WTC11 (cell line): ENCODE measurements at regions not wholly inside any gene's neighbourhood (a gene's known extent, or its start where the extent isn't known, plus 50 kb on each side); places are given as distances from the start of the nearest gene placed in this dataset.

Experiments
- ATAC-seq: fragments of 200-7000 bp; cut with Tn5 transposase; 2 replicates; pipeline ENCODE4 v1.10.0; 2021; ENCODE audit warnings: mild to moderate bottlenecking, moderate library complexity
- CTCF ChIA-PET: fragments of 300-600 bp; sonication (Branson Sonifier 250); formaldehyde crosslinking; loops from one replicate; lab custom pipeline; 2021; ENCODE audit warnings: antibody characterized with exemption; lab: Charles Lee
- POLR2A ChIA-PET: fragments of 350-600 bp; sonication (Branson Sonifier 250); formaldehyde crosslinking; loops from one replicate; lab custom pipeline; 2021; ENCODE audit warnings: antibody characterized with exemption; lab: Charles Lee
- DNase-seq: peaks from one replicate; pipeline ENCODE4 v3.0.0; 2021; ENCODE audit warnings: low spot score
- H3K27ac Mint-ChIP-seq: 2 replicates; pipeline ENCODE4 v1.8.0; 2021; ENCODE audit warnings: mixed read lengths
- H3K27me3 Mint-ChIP-seq: 2 replicates; pipeline ENCODE4 v1.8.0; 2021; ENCODE audit warnings: low read depth, mild to moderate bottlenecking, moderate library complexity, mixed read lengths
- H3K36me3 Mint-ChIP-seq: 2 replicates; pipeline ENCODE4 v1.8.0; 2021; ENCODE audit warnings: mixed read lengths
- H3K4me1 Mint-ChIP-seq: 2 replicates; pipeline ENCODE4 v1.8.0; 2022; ENCODE audit warnings: mixed read lengths
- H3K4me3 Mint-ChIP-seq: 2 replicates; pipeline ENCODE4 v1.8.0; 2021; ENCODE audit warnings: mild to moderate bottlenecking, moderate library complexity, mixed read lengths
- H3K9me3 Mint-ChIP-seq: 2 replicates; pipeline ENCODE4 v1.8.0; 2021; ENCODE audit warnings: mixed read lengths
- AFF4 ChIP-seq: sonication (generic); formaldehyde crosslinking; IDR thresholded peaks from 2 replicates; pipeline ENCODE4 v1.8.1; 2023; ENCODE audit warnings: mild to moderate bottlenecking, missing genetic modification reagents, borderline replicate concordance
- ELF4 ChIP-seq: sonication (generic); formaldehyde crosslinking; IDR thresholded peaks from 2 replicates; pipeline ENCODE4 v1.8.1; 2022; ENCODE audit warnings: low read depth, mild to moderate bottlenecking, moderate library complexity, missing genetic modification reagents
- IRF1 ChIP-seq: sonication (generic); formaldehyde crosslinking; IDR thresholded peaks from 2 replicates; pipeline ENCODE4 v1.8.0; 2023; ENCODE audit warnings: missing genetic modification reagents
- IRF2 ChIP-seq: sonication (generic); formaldehyde crosslinking; IDR thresholded peaks from 2 replicates; pipeline ENCODE4 v1.8.0; 2022; ENCODE audit warnings: low read depth, missing genetic modification reagents, borderline replicate concordance
- KAT7 ChIP-seq: sonication (generic); formaldehyde crosslinking; IDR thresholded peaks from 2 replicates; pipeline ENCODE4 v1.8.1; 2023; ENCODE audit warnings: missing genetic modification reagents, mild to moderate bottlenecking, borderline replicate concordance
- MYBL2 ChIP-seq: sonication (generic); formaldehyde crosslinking; IDR thresholded peaks from 2 replicates; pipeline ENCODE4 v1.8.1; 2023; ENCODE audit warnings: mild to moderate bottlenecking, moderate library complexity, missing genetic modification reagents
- SOX15 ChIP-seq: fragments of 250-450 bp; sonication (Bioruptor Pico); IDR thresholded peaks from 2 replicates; pipeline ENCODE4 v1.9.0; 2021; ENCODE audit warnings: mild to moderate bottlenecking
- TEAD4 ChIP-seq: sonication (generic); formaldehyde crosslinking; IDR thresholded peaks from 2 replicates; pipeline ENCODE4 v1.8.0; 2022; ENCODE audit warnings: mild to moderate bottlenecking, missing genetic modification reagents
- ZBTB21 ChIP-seq: sonication (generic); formaldehyde crosslinking; IDR thresholded peaks from 2 replicates; pipeline ENCODE4 v1.8.1; 2023; ENCODE audit warnings: mild to moderate bottlenecking, missing genetic modification reagents, borderline replicate concordance
- ZNF232 ChIP-seq: sonication (generic); formaldehyde crosslinking; IDR thresholded peaks from 2 replicates; pipeline ENCODE4 v1.8.0; 2022; ENCODE audit warnings: mild to moderate bottlenecking, missing genetic modification reagents
- TF ChIP-seq, protein P1 (sequence below): fragments of 250-450 bp; sonication (Bioruptor Pico); IDR thresholded peaks from 2 replicates; pipeline ENCODE4 v1.9.0; 2021; ENCODE audit warnings: mild to moderate bottlenecking, borderline replicate concordance
- TF ChIP-seq, protein P2 (sequence below): sonication (generic); formaldehyde crosslinking; IDR thresholded peaks from 2 replicates; pipeline ENCODE4 v1.8.0; 2022; ENCODE audit warnings: mild to moderate bottlenecking, missing genetic modification reagents
- TF ChIP-seq, protein P3 (sequence below): sonication (generic); formaldehyde crosslinking; IDR thresholded peaks from 2 replicates; pipeline ENCODE4 v1.8.1; 2023; ENCODE audit warnings: mild to moderate bottlenecking, missing genetic modification reagents, moderate library complexity

DNA sequence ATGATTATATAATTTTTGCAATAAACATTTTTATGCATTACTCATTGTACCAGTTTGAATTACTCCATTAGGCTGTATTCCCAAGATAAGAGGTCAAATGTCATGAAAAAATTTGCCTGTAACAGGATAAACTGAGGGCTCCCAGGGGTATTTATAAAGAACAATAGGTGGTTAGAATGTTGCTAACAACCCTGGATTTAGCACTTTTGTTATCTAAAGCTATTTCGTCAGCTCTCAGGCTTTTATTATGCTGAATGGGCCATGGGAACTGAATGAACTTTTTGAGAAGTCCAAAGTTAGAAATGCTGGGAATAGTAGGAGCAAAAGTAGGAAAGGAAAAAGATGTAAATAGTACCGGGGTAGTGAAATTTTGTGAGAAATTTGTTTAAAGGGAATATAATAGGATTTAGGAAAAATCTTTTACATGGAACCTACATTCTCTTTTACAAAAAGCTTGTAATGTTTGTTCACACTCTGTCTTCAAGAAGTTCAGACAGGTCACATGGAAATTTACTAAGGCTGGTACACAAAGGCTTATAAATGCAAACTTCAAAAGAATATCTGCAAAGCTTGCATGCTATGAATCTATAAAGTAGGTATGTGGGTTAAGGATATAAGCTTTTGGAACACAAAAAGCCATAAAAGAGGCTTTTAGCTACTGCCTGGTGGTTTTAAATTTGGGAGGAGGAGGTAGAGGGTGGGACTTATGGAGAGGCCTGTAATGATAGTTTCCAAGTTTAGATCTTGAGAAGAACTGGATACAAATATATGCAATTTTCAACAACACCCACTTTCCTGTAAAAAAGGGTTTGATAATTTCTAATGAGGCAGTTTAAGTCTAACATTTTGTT is 445.8 kb upstream of the NAALADL2 start:
- peak; percentile 86 for ATAC-seq
- TF ChIP-seq IRF2 (CRISPR knock-in tag) = no peak
- TF ChIP-seq, protein P1, sequence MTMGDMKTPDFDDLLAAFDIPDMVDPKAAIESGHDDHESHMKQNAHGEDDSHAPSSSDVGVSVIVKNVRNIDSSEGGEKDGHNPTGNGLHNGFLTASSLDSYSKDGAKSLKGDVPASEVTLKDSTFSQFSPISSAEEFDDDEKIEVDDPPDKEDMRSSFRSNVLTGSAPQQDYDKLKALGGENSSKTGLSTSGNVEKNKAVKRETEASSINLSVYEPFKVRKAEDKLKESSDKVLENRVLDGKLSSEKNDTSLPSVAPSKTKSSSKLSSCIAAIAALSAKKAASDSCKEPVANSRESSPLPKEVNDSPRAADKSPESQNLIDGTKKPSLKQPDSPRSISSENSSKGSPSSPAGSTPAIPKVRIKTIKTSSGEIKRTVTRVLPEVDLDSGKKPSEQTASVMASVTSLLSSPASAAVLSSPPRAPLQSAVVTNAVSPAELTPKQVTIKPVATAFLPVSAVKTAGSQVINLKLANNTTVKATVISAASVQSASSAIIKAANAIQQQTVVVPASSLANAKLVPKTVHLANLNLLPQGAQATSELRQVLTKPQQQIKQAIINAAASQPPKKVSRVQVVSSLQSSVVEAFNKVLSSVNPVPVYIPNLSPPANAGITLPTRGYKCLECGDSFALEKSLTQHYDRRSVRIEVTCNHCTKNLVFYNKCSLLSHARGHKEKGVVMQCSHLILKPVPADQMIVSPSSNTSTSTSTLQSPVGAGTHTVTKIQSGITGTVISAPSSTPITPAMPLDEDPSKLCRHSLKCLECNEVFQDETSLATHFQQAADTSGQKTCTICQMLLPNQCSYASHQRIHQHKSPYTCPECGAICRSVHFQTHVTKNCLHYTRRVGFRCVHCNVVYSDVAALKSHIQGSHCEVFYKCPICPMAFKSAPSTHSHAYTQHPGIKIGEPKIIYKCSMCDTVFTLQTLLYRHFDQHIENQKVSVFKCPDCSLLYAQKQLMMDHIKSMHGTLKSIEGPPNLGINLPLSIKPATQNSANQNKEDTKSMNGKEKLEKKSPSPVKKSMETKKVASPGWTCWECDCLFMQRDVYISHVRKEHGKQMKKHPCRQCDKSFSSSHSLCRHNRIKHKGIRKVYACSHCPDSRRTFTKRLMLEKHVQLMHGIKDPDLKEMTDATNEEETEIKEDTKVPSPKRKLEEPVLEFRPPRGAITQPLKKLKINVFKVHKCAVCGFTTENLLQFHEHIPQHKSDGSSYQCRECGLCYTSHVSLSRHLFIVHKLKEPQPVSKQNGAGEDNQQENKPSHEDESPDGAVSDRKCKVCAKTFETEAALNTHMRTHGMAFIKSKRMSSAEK = 0 out of 2 replicates have a peak, but pooled peaks have one; percentile 37
- TF ChIP-seq, all 79 proteins: peak for 1
- Mint-ChIP-seq H3K36me3 (0 out of 2 replicates have a peak, but pooled peaks cover 3% of the 10 kb centered on the region), H3K4me3 (no peak overlapping the region), H3K4me1 (peaks cover 41% of the 10 kb centered on the region), H3K9me3 (peaks cover 9% of the 10 kb centered on the region; the same call in 1 of the 2 replicates), H3K27me3 (no peaks in the 10 kb centered on the region), H3K27ac (peak overlapping the region; percentile 82)
- POLR2A ChIA-PET = no interaction called here
- no peak for DNase-seq
- CTCF ChIA-PET = interaction anchor here (0.7 kb wide), 1 partner anchor 58 kb away, joined by 3 read pairs; no protein-coding TSS in a partner anchor

- H3K36me3 Mint-ChIP-seq = 0 out of 2 replicates have a peak, but pooled peaks cover 3% of the 10 kb centered on the region
Measured at GRCh38 chr3:174414902-174415301, 444.2 kb upstream of the NAALADL2 start.

More at GRCh38 chr3:174414902-174415301, 444.2 kb upstream of the NAALADL2 start:
- ATAC-seq (no peak), DNase-seq (no peak)
- Mint-ChIP-seq H3K27me3 (no peaks in the 10 kb centered on the region), H3K27ac (no peak overlapping the region), H3K4me3 (no peak overlapping the region), H3K4me1 (peaks cover 38% of the 10 kb centered on the region), H3K9me3 (peaks cover 8% of the 10 kb centered on the region; the same call in 1 of the 2 replicates)
- ChIA-PET CTCF (no interaction called here), POLR2A (no interaction called here)
- no peak for TF ChIP-seq AFF4 (CRISPR knock-in tag)
- TF ChIP-seq SOX15 = no peak
- TF ChIP-seq MYBL2 (CRISPR knock-in tag) = no peak
- TF ChIP-seq ZNF232 (CRISPR knock-in tag) = no peak
- no peak for TF ChIP-seq TEAD4 (CRISPR knock-in tag)
- TF ChIP-seq IRF1 = no peak
- TF ChIP-seq, protein P2, sequence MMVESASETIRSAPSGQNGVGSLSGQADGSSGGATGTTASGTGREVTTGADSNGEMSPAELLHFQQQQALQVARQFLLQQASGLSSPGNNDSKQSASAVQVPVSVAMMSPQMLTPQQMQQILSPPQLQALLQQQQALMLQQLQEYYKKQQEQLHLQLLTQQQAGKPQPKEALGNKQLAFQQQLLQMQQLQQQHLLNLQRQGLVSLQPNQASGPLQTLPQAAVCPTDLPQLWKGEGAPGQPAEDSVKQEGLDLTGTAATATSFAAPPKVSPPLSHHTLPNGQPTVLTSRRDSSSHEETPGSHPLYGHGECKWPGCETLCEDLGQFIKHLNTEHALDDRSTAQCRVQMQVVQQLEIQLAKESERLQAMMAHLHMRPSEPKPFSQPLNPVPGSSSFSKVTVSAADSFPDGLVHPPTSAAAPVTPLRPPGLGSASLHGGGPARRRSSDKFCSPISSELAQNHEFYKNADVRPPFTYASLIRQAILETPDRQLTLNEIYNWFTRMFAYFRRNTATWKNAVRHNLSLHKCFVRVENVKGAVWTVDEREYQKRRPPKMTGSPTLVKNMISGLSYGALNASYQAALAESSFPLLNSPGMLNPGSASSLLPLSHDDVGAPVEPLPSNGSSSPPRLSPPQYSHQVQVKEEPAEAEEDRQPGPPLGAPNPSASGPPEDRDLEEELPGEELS (CRISPR knock-in tag) = no peak
- TF ChIP-seq KAT7 (CRISPR knock-in tag) = no peak
- no peak for TF ChIP-seq ELF4 (CRISPR knock-in tag)
- TF ChIP-seq, protein P3, sequence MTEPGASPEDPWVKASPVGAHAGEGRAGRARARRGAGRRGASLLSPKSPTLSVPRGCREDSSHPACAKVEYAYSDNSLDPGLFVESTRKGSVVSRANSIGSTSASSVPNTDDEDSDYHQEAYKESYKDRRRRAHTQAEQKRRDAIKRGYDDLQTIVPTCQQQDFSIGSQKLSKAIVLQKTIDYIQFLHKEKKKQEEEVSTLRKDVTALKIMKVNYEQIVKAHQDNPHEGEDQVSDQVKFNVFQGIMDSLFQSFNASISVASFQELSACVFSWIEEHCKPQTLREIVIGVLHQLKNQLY (CRISPR knock-in tag) = no peak
- TF ChIP-seq ZBTB21 (CRISPR knock-in tag) = no peak
